GM19023 (cell line): ENCODE measurements at regions not wholly inside any gene's neighbourhood (a gene's known extent, or its start where the extent isn't known, plus 50 kb on each side); places are given as distances from the start of the nearest gene placed in this dataset.
"Not testable (repeated sequence)": the region's sequence is repeated elsewhere in the genome, so short reads cannot be mapped to it uniquely, and the experiment has no call there.

Experiments used
- ATAC-seq: cut with Tn5 transposase; IDR thresholded peaks from one replicate; pipeline ENCODE4 v1.9.1; 2021; ENCODE audit warnings: mild to moderate bottlenecking, moderate library complexity; ENCODE audit not compliant: unreplicated experiment

DNA sequence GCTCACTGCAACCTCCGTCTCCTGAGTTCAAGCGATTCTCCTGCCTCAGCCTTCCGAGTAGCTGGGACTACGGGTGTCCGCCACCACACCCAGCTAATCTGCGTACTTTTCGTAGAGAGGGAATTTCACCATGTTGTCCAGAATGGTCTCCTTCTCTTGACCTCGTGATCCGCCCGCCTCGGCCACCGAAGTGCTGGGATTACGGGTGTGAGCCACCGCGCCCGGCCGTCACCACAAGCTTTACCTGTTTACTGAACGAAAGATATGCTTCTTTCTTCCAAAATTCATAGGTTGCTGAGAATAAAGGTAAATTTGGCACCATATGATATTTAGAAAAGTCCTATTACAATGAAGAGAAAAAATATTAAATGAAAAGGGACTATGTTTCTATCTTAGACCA lies 333.5 kb upstream of the EPHA6 start:
- no peak for ATAC-seq

DNA sequence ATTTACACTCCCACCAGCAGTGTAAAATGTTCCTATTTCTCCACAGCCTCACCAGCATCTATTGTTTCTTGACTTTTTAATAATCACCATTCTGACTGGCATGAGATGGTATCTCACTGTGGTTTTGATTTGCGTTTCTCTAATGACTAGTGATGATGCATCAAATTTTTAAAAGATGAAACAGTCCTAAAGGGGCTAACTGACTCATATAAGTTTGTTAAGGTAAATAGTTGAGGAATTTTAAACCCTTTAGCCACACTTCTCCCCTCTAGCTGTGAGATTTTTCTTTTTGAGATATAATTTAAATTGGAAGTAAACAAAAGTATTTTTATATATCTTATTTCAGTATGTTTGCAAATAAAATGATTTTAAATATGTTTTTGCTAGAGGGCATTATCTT lies 331.2 kb upstream of the EPHA6 start:
- ATAC-seq = not testable (repeated sequence)

DNA sequence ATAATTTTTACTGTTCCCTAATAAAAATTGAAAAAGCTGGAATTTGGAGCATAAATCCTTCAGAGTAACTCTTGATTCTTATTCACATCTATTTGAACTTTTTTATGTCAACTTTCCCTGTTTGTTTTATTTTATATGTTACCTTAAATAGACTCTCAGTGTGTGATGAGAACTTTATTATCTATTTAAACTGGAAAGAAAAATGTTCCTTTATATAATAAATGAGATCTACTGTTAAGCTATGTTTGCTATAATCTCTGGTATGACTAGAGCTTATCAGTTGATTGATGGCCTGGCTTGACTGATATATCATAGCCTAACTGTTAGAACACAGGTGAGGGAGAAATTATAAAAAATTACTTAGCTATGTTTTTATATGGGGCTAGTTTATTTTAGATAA lies 330.6 kb upstream of the EPHA6 start:
- ATAC-seq = no peak

DNA sequence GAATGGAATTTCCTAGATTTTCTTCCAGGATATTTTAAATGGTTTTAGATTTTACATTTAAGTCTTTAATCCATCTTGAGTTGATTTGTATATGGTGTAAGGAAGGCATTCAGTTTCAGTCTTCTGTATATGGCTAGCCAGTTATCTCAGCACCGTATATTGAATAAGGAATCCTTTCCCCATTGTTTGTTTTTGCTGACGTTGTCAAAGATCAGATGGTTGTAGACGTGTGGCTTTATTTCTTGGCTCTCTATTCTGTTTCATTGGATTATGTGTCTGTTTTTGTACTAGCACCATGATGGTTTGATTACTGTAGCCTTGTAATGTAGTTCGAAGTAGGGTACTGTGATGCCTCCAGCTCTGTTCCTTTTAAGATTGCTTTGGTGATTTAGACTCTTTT lies 325.7 kb upstream of the EPHA6 start:
- ATAC-seq = no peak

DNA sequence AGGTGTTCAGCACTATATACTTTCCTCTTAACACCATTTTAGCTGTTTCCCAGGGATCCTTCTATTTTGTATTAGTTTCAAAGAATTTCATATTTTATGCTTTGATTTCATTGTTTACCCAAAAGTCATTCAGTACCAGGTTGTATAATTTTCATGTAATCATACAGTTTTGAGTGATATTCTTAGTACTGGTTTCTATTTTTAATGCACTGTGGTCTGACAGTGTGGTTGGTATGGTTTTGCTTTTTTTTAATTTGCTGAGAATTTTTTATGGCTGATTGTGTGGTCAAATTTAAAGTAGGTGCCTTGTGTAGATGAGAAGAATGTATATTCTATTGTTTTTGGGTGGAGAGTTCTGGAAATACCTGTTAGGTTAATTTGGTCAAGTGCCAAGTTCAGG lies 323.4 kb upstream of the EPHA6 start:
- ATAC-seq = no peak

DNA sequence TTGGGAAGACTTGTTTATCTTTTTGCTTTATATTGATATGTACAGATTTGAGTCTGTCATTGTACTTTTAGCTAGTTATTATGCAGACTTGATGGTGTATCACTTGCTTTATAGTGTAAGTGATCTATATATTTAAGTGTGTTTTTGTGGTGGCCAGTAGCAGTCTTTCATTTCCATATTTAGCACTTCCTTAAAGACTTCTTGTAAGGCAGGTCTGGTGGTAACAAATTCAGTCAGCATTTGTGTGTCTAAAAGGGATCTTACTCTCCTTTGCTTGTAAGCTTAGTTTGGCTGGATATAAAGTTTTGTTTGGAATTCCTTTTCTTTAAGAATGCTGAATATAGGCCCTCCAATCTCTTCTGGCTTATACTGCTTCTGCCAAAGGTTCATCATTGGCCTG lies 322.5 kb upstream of the EPHA6 start:
- no peak for ATAC-seq

DNA sequence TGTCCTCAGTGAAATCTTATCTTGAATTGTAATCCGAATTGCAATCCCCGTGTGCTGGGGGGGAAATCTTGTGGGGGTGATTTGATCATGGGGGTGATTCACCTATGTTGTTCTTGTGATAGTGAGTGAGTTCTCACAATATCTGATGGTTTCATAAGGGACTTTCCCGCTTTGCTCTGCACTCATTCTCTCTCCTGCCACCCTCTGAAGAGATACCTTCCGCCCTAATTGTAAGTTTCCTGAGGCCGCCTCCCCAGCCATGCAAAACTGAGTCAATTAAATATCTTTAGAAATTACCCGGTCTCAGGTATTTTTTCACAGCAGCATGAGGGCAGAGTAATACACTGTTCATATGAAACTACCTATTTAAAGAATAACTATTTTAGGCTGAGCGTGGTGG lies 304.1 kb upstream of the EPHA6 start:
- ATAC-seq = no peak

DNA sequence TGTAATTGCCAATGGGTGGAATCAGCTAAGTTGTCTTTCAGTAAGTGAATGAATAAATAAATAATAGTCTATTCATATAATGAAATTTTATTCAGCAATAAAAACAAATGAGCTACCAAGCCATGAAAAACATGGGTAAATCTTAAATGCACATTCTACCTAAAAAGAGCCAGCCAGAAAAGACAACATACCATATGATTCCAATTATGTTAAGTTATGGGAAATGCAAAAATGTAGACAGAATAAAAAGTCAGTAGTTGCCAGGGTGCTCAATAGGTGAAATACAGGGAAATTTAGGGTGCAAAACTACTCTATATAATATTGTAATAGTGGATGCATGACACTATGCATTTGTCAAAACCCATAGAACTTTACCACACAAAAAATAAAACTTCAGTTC lies 277.2 kb upstream of the EPHA6 start:
- ATAC-seq = no peak

DNA sequence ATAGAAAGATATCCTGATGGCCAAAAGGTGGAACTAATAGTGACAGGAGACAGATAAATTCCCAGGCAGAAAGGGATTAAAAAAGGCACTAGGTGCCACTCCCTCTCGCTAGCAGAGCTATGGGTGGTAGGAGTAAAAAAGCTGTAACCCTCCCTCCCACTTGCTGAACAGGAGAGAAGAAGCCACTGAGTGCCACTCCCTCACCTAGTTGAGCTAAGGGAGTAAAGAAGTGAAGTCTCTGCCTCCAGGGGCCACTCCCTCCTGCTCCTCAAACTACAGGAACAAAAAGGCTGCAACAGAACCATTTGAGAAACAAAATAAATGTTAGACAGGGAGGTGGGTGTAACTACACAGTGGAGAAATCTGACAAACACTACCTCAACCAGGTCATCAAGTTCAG lies 276.2 kb upstream of the EPHA6 start:
- no peak for ATAC-seq

DNA sequence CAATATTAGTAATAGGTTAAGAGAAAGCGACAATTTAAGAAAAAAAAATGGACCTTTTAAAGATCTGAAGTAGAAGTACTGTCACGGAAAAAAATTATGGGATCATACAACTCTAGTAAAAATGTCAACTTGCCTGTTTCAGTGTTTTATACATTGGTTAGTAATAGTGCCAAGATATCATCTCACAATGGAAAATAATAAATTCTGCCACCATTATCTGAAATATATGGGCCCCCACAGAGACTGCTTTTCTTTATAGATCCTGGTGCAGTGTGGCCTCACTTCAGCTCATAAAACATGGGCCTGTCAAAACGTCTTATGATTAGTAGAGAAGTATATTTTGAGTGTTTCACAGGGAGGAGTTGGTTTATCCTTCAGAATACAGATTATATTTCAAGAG lies 266.3 kb upstream of the EPHA6 start:
- ATAC-seq = no peak

DNA sequence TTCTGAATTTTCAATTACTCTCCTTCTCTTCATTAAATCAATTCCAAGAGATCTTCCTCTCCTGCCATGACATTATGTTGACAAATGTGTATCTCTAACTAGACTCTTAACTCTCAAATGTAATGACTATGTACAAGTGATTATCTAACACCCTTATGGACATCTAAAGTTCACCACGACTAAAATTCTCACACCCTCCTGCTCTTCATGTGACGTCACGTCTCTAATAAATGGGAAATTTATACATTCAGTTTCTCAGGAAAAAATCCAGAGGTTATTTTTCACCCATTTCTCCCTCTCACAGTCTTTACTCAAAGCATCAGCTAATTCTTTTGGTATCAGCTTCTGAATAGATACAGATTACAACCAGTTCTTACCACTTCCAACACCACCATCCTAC lies 237.5 kb upstream of the EPHA6 start:
- ATAC-seq = no peak

DNA sequence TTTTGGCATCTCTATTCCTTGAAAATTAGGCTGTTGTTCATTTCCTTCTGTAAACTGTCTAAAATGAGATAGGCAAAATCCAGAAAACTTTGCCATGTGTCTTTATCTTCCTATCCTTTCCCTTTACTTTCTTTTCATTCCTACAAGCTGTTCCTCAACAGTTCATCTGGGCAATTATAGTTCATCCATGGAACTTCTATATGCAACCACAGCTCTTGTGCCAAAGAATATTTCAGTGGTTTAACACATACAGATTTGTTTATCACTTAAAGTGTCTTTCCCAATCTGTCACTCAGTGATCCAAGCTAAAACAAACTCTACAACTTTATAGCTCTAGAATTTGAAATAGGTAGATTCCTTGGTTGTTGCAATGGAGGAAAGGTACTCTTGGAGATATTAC lies 230.3 kb upstream of the EPHA6 start:
- no peak for ATAC-seq

DNA sequence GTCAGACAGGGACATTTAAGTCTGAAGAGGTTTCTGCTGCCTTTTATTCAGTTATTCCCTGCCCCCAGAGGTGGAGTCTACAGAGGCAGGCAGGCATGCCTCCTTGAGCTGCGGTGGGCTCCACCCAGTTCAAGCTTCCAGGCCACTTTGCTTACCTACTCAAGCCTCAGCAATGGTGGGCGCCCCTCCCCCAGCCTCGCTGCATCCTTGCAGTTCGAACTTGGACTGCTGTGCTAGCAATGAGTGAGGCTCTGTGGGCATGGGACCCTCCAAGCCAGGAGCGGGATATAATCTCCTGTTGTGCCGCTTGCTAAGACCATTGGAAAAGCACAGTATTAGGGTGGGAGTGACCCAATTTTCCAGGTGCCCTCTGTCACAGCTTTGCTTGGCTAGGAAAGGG lies 207.5 kb upstream of the EPHA6 start:
- ATAC-seq = not testable (repeated sequence)

DNA sequence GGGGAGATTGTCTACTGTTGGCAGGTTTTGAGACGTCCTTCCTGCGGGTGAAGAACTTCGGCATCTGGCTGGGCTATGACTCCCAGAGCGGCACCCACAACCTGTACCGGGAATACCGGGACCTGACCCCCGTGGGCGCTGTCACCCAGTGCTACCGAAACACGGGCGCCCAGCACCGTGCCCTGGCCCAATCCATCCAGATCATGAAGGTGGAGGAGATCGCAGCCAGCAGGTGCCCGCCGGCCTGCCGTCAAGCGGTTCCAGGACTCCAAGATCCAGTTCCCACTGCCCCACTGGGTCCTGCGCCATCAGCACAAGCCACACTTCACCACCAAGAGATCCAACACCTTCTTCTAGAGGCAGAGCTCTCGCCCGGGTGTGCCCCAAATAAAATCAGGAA lies 194.9 kb upstream of the EPHA6 start:
- no peak for ATAC-seq

DNA sequence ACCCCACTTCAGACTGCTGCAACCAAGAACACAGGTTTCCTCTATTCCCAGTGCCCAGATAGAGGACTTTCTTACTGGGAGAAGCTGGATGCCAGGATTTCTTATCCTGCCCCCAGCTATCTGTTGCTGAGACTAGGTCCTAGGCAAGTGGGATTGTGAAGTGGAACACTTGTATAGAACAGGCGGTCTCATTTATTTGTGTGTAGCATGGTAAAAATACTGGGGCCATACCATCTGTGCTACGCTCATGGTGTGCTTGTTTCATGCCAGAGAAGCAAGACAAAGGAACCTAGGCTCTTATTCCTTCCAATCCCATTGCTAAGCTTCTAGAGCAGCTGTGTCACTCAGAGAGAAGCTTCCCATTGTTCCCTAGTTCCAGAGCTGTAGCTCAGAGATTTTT lies 191.5 kb upstream of the EPHA6 start:
- ATAC-seq = no peak

DNA sequence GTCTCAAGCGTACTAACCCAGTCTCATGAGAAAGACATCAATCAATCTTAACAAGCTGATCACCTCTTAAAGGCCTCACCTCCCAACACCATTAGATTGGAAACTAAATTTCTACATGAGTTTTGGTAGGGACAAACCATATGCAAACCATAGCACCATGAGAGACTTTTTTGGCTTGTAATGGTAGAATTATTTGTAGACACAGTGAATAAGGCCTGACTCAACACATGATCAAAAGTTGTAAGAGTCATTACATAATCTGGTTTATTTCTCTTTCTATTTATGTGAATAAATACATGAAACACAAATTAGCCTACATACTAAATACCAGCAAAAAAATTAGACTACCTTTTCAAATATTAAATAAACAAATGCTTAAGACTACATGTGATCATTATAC lies 183.3 kb upstream of the EPHA6 start:
- ATAC-seq = no peak

DNA sequence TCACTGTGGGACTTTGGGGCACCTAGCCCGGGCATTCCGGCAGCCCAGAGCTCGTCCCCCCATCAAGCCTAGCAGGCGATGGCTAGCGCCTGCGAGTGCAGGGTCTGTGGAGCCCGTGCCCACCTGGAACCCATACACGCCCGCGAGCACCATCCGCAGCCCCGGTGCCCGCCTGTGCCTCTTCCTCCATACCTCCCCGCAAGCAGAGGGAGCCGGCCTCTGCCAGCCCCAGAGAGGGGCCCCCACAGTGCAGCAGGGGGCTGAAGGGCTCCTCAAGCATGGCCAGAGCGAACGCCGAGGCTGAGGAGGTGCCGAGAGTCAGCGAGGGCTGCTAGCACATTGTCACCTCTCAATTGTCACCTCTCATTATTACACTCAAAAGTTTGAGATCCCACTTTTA lies 167.8 kb upstream of the EPHA6 start:
- ATAC-seq = no peak

DNA sequence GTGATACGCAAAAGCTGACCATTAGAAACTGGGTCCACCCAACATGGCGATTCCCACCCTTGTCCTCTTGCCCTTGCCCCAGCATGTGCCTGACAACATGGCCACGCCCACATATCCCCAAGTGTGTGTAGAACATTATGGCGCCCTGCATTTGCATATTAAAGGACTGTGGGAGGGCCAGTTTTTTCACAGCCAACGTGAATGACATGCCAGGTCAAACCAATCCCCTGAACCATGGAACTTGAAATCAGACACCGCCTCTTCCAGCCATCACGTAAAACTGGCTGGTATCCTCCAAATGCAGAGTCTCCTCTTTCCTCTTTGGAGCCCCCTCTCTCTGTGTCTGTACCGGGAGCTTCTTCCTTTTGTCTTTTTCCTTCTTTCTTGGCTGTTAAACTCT lies 156.7 kb upstream of the EPHA6 start:
- ATAC-seq = no peak

DNA sequence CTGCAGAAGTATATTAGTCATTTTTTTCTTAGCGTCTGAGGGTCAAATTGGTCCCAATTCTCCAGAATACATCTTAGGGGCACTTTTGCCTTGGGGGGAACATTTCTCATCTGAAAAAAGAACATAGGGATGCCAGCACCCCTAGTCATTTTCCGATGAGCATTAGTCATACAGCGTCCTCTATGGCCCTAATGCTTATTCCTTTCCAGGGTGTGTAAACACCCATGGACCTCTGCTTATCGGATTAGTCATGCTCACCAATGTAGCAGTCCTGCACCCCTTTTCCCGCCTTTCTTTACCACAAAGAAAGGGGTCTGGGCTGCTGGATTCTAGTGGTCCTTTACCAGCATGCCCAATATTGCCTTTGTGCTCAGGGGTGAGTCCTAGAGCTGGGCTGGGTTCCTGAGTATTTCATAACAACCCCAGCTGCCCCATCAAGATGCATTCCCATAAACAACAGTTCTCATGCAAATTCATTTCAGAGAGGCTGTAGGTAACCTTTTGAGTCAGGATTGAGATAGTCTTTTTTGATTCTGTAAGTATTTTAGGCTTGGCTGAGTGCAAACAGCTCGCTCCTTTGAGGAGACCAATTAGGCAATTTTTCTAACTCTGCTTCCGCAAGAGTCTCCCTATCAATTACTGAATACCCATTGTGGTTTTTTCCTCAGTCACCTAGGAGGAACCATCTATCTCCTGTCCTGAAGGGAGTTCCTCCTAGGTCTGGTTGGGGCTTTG lies 142.4 kb upstream of the EPHA6 start:
- not testable (repeated sequence) for ATAC-seq

DNA sequence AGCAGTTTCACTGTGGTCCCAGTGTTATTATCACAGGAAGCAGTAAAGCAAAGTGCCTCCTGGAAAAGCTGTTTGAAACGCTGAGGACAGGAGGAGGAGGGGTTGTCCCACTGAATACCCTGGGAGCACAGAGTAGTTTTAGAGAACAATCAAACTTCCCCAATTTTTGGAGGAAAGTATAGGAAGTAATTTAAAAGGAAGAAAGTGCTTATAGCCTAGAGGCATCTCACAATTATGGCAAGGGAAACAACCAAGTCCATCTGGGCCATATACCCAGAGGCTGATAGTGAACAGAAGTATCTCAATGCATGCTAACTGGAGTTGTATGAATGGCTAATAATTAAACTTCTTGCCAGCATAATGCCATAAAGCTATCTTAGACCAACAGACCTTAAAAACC lies 137.2 kb upstream of the EPHA6 start:
- no peak for ATAC-seq

DNA sequence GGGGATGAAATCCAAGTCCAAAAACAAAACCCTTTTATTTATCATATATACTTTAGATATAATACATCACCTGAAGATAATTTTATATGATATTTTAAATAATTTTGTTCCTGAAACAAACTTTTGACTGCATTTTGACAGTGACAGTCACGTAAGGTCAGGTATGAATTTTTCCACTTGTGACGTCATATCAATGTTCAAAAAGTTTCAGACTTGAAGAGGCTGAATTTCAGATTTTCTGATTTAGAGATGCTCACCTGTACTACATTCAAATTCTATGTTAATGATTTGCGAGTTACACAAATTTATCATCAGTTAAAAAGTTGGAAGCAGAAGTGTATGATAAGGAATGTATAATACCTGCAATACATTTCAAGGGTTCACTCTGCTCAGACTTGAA lies 136.1 kb upstream of the EPHA6 start:
- ATAC-seq = no peak

DNA sequence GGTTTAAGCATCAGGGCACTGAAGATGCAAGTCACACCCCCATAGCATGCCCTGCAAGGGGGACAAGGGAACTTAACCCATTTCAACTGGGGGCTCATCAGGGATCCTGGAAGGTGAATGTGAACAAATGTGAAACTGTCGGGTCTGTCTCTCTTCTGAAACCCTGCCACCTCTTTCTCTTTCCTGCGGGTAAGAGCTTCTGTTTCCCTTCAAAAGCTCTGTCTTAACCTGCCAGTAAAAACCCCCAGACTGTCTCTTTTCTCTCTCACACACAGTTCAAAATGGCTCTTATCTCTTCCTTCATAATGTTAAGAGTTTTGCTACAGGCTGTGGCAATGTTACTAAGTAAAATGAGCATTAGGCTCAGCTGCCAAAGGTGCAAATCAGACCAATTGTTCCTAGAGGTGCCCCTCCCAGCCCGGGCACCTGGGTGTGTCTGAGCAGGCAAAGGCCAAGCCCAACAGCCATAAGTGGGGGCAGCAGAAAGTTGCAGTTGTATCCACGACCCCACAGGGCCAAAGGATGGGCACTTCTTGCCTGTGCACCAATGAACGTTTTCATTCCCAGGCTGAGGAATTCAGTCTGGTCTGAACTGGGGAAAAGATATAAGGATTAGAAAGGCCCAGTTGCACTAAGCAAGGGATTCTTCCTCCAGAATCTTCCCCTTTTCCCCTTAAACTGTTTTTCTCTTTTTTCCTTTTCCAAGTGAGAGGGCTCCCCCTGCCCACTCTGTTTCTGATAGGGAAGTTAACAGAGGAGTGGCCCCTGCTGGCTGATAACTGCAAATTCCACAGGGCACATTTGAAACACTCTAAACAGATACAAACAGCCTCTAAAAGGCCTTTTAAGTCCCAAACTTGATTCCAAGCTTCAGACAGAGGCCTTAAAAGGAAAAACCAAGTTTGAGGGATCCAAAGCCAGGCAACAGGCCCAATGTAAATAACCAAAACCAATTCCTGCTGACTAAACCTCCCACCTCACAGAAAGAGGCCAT lies 113.8 kb upstream of the EPHA6 start:
- no peak for ATAC-seq
